Effector CD4-positive, alpha-beta T cell (primary cell): ENCODE measurements at regions not wholly inside any gene's neighbourhood (a gene's known extent, or its start where the extent isn't known, plus 50 kb on each side); places are given as distances from the start of the nearest gene placed in this dataset.

Experiments
- DNase-seq: peaks from one replicate; pipeline ENCODE4 v3.0.0-alpha.2; 2020

GRCh38 chr15:36364377-36364776 lies 215.0 kb upstream of the CDIN1 start:
- DNase-seq, result no peak

GRCh38 chr15:36365963-36366362 lies 213.5 kb upstream of the CDIN1 start:
- DNase-seq, result no peak

GRCh38 chr15:36370051-36370730 lies 209.2 kb upstream of the CDIN1 start:
- DNase-seq, result no peak

- DNase-seq, result no peak
Observed at GRCh38 chr15:36370731-36371112, 208.7 kb upstream of the CDIN1 start.

GRCh38 chr15:36371509-36371908 lies 207.9 kb upstream of the CDIN1 start:
- DNase-seq, result no peak

- DNase-seq, result no peak
Observed at GRCh38 chr15:36372968-36373367, 206.5 kb upstream of the CDIN1 start.

GRCh38 chr15:36373550-36373949 lies 205.9 kb upstream of the CDIN1 start:
- no peak for DNase-seq

- no peak for DNase-seq
Observed at GRCh38 chr15:36389107-36389506, 190.3 kb upstream of the CDIN1 start.

- no peak for DNase-seq
Observed at GRCh38 chr15:36390491-36390890, 188.9 kb upstream of the CDIN1 start.

- no peak for DNase-seq
Observed at GRCh38 chr15:36392676-36393266, 186.7 kb upstream of the CDIN1 start.

- no peak for DNase-seq
Observed at GRCh38 chr15:36398212-36398611, 181.2 kb upstream of the CDIN1 start.

GRCh38 chr15:36399276-36399675 lies 180.2 kb upstream of the CDIN1 start:
- DNase-seq, result no peak

GRCh38 chr15:36400936-36401585 lies 178.4 kb upstream of the CDIN1 start:
- DNase-seq, result no peak

- no peak for DNase-seq
Observed at GRCh38 chr15:36401586-36401966, 177.8 kb upstream of the CDIN1 start.

- no peak for DNase-seq
Observed at GRCh38 chr15:36403351-36403750, 176.1 kb upstream of the CDIN1 start.

- no peak for DNase-seq
Observed at GRCh38 chr15:36406366-36406765, 173.1 kb upstream of the CDIN1 start.

GRCh38 chr15:36406911-36407310 lies 172.5 kb upstream of the CDIN1 start:
- DNase-seq, result no peak

- DNase-seq, result no peak
Observed at GRCh38 chr15:36407647-36408046, 171.8 kb upstream of the CDIN1 start.

- no peak for DNase-seq
Observed at GRCh38 chr15:36409819-36410218, 169.6 kb upstream of the CDIN1 start.

- DNase-seq, result no peak
Observed at GRCh38 chr15:36414670-36415069, 164.8 kb upstream of the CDIN1 start.

- no peak for DNase-seq
Observed at GRCh38 chr15:36415643-36416042, 163.8 kb upstream of the CDIN1 start.

GRCh38 chr15:36422631-36423030 lies 156.8 kb upstream of the CDIN1 start:
- no peak for DNase-seq

GRCh38 chr15:36426691-36427090 lies 152.7 kb upstream of the CDIN1 start:
- no peak for DNase-seq

- no peak for DNase-seq
Observed at GRCh38 chr15:36428102-36428845, 151.2 kb upstream of the CDIN1 start.
